Muscle layer of colon (tissue), 2 donors: ENCODE measurements at regions not wholly inside any gene's neighbourhood (a gene's known extent, or its start where the extent isn't known, plus 50 kb on each side); places are given as distances from the start of the nearest gene placed in this dataset.

ENCODE experiments used
- H3K27ac ChIP-seq: one replicate; pipeline ENCODE4 v1.7.0; 2013; ENCODE audit warnings: low read depth, mild to moderate bottlenecking, low read length, moderate library complexity
- H3K27me3 ChIP-seq, 2 donors: one replicate each; pipeline ENCODE4 v1.7.0; 2013; ENCODE audit warnings: low read length in 2 of 2, mild to moderate bottlenecking in 2 of 2; ENCODE audit not compliant: insufficient read depth in 2 of 2, control insufficient read depth in 1 of 2
- H3K36me3 ChIP-seq: one replicate; pipeline ENCODE4 v1.7.0; 2013; ENCODE audit warnings: mild to moderate bottlenecking, low read length; ENCODE audit not compliant: insufficient read depth
- H3K4me1 ChIP-seq: one replicate; pipeline ENCODE4 v1.7.0; 2013; ENCODE audit warnings: mild to moderate bottlenecking, low read length; ENCODE audit not compliant: insufficient read depth
- H3K4me3 ChIP-seq, 2 donors: one replicate each; pipeline ENCODE4 v1.7.0; 2013; ENCODE audit warnings: low read length in 2 of 2, low read depth in 1 of 2, mild to moderate bottlenecking in 1 of 2, moderate library complexity in 1 of 2
- H3K9ac ChIP-seq: one replicate; pipeline ENCODE4 v1.7.0; 2013; ENCODE audit warnings: low read length
- H3K9me3 ChIP-seq: one replicate; pipeline ENCODE4 v1.7.0; 2013; ENCODE audit warnings: mild to moderate bottlenecking, low read length
- donor health status: abdominal sarcoma.
- donor health status: Adenocarcinoma of cecum.

DNA sequence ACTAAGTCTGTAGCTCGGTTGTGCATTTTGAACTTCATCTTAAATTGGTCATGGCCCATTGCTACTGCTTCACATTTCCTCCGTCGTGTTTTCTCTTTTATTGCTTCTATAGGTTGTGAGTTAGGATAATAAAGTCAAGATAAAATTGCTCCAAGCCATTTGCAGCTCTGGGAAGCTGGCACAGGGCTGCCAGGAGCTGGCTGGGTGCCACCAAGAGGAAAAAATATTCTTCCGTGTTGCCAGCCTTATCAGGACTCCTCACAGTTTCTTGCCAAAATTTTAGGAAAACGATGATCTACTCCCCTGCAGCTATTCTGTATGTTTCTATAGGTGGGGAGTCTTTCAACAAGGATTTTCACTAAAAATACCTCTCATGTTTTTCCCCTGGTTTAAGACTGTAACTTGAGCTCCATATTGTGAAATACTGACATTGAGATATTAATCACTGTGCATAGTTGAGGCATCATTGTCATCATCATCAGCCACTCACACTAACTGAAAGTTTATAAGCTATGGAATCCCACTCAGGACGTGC is 55.4 kb upstream of the PIAS1 start:
- no peak overlapping the region for H3K4me3 ChIP-seq
- no peak overlapping the region for H3K9ac ChIP-seq
- H3K4me1 ChIP-seq = peaks cover 20% of the 10 kb centered on the region
- no peaks in the 10 kb centered on the region for H3K36me3 ChIP-seq
- no peaks in the 10 kb centered on the region for H3K27me3 ChIP-seq
- no peaks in the 10 kb centered on the region for H3K9me3 ChIP-seq
- H3K27ac ChIP-seq = no peak overlapping the region

DNA sequence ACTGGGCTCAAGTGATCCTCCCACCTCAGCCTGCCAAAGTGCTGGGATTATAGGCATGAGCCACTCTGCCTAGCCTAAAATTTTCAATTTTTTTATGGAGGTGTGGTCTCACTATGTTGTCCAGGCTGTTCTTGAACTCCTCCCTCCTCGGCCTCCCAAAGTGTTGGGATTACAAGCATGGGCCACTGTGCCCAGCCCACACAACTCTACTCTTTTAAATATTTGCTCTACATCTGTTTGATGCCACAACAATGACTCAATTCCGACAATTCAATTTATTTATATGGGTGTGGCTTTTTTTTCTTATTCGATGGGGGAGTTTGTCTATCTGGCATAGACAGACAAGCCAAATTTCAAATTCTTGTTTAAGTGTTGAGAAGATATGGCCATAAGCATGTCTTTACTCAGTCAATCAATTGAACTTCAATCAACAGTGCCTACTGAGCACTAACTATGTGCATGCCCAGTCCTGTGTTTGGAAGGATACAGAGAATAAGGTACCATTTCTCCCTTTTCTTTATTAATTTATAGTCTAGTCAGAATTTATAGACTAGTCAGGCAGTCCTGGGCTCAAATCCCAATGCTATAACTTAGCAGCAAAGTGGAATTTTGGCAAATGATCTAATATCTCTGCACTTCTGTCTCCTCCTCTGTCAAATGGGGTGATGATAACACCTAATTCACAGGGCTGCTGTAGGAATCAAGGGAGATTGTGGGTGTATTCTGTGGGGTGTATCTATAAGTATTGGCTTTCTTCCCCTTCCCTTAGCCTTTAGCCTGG is 54.6 kb upstream of the PIAS1 start:
- no peak overlapping the region for H3K27ac ChIP-seq
- no peaks in the 10 kb centered on the region for H3K27me3 ChIP-seq
- peaks cover 20% of the 10 kb centered on the region for H3K4me1 ChIP-seq
- no peaks in the 10 kb centered on the region for H3K9me3 ChIP-seq
- no peaks in the 10 kb centered on the region for H3K36me3 ChIP-seq
- no peak overlapping the region for H3K4me3 ChIP-seq
- no peak overlapping the region for H3K9ac ChIP-seq

GRCh38 chr15:68000754-68001153 is 53.4 kb upstream of the PIAS1 start:
- Histone ChIP-seq H3K27me3 (no peaks in the 10 kb centered on the region), H3K9ac (no peak overlapping the region), H3K4me3 (no peak overlapping the region), H3K9me3 (no peaks in the 10 kb centered on the region), H3K4me1 (peaks cover 20% of the 10 kb centered on the region), H3K27ac (no peak overlapping the region), H3K36me3 (no peaks in the 10 kb centered on the region)

GRCh38 chr15:68001811-68002210 is 52.3 kb upstream of the PIAS1 start:
- H3K9me3 ChIP-seq = no peaks in the 10 kb centered on the region
- H3K4me3 ChIP-seq = no peak overlapping the region
- H3K27me3 ChIP-seq = no peaks in the 10 kb centered on the region
- H3K9ac ChIP-seq = no peak overlapping the region
- H3K4me1 ChIP-seq = peaks cover 20% of the 10 kb centered on the region
- H3K36me3 ChIP-seq = no peaks in the 10 kb centered on the region
- H3K27ac ChIP-seq = no peak overlapping the region

- H3K27me3 ChIP-seq = no peaks in the 10 kb centered on the region
- H3K27ac ChIP-seq = no peak overlapping the region
- H3K9ac ChIP-seq = no peak overlapping the region
- peaks cover 15% of the 10 kb centered on the region for H3K4me1 ChIP-seq
- H3K36me3 ChIP-seq = no peaks in the 10 kb centered on the region
- H3K4me3 ChIP-seq = no peak overlapping the region
- H3K9me3 ChIP-seq = no peaks in the 10 kb centered on the region
Measured at GRCh38 chr15:68003297-68003696, 50.8 kb upstream of the PIAS1 start.
